Mammary epithelial cell (primary cell): ENCODE measurements at regions not wholly inside any gene's neighbourhood (a gene's known extent, or its start where the extent isn't known, plus 50 kb on each side); places are given as distances from the start of the nearest gene placed in this dataset.

Source experiments
- CTCF ChIP-seq, 2 donors: IDR thresholded peaks in 1 of 2; conservative IDR thresholded peaks in 1 of 2; 2 replicates each; pipeline ENCODE4 v1.5.1; 2011 to 2012; ENCODE audit warnings: inconsistent platforms in 2 of 2, low read length in 2 of 2, mild to moderate bottlenecking in 2 of 2, control low read depth in 1 of 2, low read depth in 1 of 2; ENCODE audit not compliant: insufficient read depth in 1 of 2; ENCODE audit errors: extremely low read depth in 1 of 2
- EZH2 ChIP-seq: IDR thresholded peaks from 2 replicates; pipeline ENCODE4 v1.6.1; 2012; ENCODE audit warnings: low read length, inconsistent platforms, borderline replicate concordance

DNA sequence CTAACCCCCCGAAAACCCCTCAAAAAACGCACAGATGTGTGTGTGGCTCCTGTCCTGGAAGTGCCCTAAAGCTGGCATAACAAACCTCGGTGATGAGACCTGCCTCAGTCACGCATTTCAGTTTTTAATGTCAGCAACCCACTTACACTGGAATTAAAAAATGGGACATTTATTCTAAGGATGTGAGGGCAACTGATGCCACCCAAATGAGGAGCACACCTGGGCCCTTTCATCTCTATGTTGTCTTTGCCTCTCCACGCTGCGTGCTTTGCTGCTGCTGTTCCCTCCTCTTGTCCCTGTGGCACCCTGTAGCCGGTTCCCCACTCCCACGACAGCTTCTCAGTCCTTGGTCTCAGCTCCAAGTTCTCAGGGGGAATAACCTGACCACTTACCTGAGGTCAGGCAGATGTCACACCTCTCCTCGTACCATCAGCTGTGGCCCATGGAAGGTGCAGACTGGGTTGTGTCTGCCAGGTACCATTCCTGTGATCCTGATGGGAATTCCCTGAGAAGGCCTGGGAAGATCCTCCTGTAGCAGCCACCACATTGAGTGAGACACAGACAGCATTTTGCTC is 134.2 kb upstream of the THBS2 start:
- no peak for TF ChIP-seq CTCF (conservative IDR thresholded peaks at IDR 0.05 in 1 of 2, IDR thresholded peaks at IDR 0.05 in 1 of 2; ENCODE audit: extremely low read depth in 1 of 2, insufficient read depth in 1 of 2, low read depth in 1 of 2, low read length in 2 of 2)
- no peak for TF ChIP-seq EZH2
